NCI-H226 (cell line): ENCODE measurements at regions not wholly inside any gene's neighbourhood (a gene's known extent, or its start where the extent isn't known, plus 50 kb on each side); places are given as distances from the start of the nearest gene placed in this dataset.
"Not testable (repeated sequence)": the region's sequence is repeated elsewhere in the genome, so short reads cannot be mapped to it uniquely, and the experiment has no call there.

Source experiments
- DNase-seq: peaks from one replicate; pipeline ENCODE4 v3.0.0-alpha.2; 2015

DNA sequence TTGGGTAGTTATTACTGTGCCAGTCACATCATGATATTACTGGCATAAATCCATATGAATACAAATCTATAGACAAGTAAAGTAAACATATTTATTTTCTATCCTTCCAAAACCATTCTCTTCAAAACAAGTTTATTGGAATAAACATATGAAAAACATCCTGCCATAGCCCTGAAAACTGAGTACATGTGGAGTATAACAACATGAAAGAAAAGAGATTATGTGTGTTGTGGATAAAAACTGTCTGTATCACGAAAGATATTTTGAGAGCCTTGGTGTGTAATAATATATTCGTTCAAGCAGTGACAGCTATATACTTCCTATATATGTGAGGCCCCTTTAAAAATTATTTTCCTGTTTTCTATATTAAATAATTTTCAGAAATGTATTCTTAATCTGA is 1742.2 kb downstream of the ARAP2 start:
- no peak for DNase-seq

DNA sequence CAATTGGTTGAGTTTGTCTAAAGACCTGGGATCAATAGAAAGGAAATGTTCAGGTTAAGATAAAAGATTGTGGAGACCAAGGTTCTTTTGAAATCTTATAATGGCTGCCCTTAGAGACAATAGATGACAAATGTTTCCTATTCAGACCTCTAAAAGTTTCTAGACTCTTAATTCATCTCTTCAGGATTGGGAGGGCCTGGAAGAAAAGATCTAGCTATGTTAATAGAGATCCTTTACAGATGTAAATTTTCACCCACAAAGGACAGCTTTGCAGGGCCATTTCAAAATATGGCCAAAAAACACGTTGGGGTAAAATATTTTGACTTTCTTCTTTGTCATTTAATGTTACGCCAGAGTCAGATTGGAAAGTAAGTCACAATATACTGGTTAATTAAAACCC is 1739.6 kb downstream of the ARAP2 start:
- not testable (repeated sequence) for DNase-seq

DNA sequence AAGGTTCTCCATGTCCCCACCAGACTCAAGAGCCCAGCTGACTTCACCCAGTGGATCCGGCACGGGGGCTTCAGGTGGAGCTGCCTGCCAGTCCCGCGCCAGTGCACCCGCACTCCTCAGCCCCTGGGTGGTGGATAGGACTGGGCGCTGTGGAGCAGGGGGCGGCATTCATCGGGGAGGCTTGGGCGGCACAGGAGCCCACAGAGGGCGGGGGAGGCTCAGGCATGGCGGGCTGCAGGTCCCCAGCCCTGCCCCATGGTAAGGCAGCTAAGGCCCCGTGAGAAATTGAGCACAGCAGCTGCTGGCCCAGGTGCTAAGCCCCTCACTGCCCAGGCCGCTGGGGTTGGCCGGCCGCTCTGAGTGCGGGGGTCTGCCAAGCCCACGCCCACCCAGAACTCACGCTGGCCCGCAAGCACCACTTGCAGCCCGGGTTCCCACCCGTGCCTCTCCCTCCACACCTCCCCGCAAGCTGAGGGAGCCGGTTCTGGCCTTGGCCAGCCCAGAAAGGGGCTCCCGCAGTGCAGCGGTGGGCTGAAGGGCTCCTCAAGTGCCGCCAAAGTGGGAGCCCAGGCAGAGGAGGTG is 1737.7 kb downstream of the ARAP2 start:
- not testable (repeated sequence) for DNase-seq

DNA sequence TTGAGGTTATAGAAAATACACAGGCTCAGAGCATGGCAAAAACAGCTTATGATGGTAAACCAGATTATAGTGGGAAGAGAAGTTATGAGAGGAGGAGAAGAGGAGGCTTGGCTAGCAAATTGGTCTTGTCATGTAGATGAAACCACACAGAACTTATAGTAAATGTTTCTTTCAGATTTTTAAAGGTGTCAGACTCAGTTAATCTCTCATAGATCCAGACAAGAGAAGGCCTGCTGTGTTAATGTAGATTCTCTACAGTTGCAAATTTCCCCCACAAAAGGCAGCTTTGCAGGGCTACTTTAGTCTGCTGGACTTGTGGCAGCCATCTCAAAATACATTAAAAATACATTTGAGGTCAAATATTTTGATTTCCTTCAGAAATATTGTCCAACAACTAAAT is 1731.7 kb downstream of the ARAP2 start:
- no peak for DNase-seq

DNA sequence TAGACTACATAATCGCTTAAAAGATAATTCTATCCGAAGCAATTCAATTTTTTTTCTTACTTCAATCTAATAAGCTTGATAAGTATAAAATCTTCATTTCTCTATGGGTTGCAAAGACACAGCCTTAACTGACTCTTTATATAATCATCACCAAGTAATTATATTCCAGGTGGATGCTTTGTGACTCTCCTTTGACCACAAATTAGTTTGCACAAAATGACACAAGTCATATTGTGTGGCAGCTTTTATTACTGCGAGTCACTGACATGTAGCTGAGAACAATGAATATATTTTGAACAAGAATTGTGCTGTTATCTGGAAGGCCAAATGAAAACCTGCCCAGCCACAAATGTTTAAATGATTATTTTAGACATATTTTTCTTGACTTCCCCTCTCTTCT is 1727.8 kb downstream of the ARAP2 start:
- DNase-seq, result no peak

DNA sequence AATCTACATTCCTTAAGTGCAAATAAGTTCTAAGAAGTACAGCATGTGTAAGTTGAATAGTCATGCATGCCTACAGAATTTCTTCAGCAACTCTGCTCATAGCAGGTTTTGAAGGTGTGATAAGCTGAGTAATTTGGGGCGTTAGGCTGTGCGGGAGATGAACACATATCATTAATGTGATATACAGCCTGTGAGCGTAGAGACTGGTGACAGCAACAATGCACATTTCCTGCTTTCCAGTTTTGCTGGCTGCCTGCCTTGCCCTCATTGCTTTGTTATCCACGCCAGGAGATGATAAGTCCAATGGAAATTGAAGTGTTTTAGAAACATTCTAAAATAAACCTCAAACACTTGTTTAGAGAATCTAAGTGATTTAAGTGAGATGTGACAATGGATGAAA is 1709.4 kb downstream of the ARAP2 start:
- DNase-seq, result peak; percentile 53

DNA sequence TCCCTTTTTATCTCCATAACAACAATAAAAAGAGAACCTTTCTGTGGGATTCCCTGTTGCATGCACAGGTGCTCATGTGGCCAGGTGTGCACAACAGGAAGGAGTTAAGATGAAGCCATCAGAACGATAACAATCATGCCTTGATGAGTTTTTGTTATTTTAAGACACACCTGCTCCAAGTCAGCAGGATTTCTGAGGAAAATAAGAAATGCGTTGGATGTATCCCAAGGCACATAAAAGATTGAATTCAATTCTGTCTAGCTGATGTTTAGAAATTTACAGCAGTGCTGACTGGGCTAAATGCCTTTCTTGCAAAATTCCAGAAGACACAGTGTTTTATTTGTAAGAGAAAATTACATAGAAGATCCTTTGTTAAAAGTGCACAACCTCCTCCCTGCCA is 1678.2 kb downstream of the ARAP2 start:
- DNase-seq, result no peak

DNA sequence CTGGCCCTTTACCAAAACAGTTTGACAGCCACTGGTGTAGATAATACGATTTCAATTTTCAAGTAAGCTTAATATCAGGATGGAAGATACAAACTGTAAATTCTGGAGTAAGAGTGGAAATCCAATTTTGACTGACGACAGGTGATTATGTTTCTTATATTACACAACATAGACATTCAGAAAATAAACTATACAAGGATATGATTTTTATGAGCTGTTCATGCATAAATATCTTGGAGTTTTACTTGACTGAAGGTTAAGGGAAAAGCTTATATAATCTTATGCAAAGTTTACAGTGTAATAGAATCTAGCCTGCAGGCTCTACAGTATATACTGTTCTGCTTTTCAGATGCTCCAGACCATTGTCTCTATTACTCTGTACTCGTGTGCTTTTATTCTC is 1672.3 kb downstream of the ARAP2 start:
- no peak for DNase-seq

DNA sequence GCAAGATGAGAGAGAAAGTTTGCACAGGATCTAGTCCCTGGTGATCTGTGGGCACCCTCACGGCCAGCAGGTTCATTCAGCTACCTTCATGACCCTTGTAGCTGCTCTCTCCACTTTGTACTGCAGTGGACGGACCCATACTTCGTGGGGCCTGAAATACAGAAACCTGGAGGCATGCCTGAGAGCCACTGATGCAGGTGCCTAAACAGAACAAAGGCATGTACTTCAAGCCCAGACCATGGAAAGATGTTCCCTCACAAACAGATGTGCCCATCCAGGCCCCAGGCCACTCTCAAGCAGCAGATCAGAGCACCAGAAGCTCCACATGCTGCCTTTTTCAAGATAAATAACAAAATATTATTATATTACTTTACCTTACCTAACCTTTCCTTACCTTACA is 1629.0 kb downstream of the ARAP2 start:
- DNase-seq, result no peak

DNA sequence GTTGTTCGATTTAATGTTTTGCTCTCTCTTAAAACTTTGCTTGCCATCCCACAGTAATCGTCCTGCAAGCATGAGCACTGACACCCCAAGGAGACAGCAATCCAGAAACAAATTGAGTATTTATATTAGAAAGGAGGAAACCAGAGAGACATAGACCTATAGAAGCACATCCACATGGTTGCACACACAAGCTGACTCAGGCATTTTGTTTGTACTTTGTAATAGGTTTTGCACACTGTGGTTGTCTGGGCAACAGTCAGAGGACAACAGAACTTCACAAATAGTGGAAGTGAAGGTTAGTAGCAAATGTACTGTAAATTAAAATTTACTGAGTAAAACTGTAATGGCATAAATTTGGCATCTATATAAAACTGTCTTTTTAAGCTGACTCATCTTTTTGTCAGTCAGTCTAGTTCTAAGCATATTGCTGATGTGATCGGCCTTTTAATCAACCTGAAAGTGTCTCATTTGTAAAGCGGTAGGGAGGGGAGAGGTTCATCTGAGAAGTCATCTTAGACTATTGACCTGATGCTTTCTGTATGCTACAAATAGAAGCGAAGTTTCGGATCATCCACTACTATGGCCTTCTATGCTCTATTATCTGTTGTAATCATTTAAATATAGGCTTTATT is 1624.7 kb downstream of the ARAP2 start:
- DNase-seq, result peak; percentile 28

DNA sequence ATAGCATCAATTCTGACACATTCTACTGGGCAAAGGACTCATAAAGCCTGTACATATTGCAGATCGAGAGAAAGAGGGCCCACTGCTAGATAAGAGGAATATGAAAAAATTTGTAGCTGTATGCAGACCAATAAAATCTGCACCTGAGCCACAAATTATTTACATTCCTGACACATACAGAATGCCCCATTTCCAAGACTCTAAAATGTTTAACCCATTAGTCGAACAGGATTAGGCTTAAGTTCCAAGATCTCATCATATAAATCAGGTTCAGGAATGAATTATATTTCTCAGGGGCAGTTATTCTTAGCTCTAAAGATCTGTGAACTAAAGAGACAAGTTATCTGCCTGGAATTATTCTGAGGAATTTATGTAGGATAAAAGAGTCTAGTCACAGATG is 1615.8 kb downstream of the ARAP2 start:
- no peak for DNase-seq

DNA sequence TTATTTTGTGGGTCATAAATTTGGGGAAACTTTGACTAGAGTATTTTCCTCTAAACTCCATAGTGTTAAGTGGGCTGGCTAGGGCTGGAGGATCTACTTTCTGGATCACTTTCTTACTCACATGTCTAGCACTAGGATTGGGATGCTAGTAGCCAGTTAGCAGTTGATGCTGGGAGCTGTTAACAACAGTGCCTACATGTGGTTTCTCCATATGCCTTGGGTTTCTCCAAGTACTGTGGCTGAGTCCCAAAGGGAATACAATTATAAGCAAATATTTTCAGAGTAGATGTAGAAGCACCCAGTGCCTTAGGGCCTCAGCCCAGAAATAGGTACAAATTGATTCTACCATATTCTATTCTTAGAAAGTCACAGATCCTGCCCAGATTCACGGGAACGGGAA is 1614.9 kb downstream of the ARAP2 start:
- no peak for DNase-seq

DNA sequence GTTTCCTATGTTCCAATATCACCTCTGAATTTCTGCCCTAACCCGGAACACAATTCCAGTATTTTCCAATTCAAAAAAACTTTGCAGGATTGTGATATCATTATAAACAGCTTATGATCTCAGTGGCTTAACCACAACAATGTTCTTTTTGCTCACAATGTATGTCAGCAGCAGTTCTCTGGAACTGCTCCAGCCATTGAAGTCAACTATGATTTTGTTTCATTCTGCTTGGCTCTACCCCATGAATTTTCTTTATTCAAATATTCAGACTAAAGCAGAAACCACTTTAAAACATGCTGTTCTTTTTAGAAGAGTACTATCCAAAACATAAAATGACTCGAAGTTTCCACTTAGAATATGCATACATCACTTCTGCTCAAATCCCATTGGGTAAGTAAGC is 1611.1 kb downstream of the ARAP2 start:
- DNase-seq, result peak; percentile 34

DNA sequence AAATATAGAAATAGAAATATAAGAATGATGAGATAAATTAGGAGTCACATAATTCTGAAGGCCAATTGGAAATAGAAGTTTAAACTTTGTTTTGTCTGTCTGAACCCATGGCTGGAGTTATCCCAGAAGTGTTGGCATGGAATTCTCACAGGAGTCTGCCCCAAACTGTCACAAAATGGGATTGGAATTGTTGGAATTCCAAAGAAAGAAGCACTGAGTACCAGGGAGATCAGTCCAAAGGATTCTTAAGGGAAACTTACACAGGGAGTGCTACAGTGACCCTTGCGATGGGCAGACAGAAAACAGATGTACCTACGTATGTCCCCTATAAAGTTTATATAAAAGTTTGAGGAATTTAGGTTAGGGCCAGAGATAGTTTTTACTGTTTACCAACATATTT is 1607.7 kb downstream of the ARAP2 start:
- no peak for DNase-seq

DNA sequence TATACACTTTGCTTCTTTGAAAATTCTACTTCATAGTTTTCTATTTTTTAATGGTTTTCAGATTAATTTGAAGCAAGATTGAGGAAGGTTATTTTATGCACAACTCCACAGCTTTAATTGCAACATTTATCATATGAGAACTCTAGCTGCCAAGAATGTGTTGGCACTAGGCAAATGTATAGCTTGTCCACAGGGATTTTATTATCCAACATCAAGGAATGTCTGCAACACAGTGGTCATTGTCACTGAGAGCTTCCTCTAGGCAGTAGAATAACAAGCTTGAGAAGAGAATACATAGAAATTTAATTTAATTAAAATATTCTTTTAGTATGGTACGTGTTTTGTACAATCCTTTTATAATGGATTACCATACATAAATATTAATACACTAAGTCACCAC is 1600.8 kb downstream of the ARAP2 start:
- no peak for DNase-seq

DNA sequence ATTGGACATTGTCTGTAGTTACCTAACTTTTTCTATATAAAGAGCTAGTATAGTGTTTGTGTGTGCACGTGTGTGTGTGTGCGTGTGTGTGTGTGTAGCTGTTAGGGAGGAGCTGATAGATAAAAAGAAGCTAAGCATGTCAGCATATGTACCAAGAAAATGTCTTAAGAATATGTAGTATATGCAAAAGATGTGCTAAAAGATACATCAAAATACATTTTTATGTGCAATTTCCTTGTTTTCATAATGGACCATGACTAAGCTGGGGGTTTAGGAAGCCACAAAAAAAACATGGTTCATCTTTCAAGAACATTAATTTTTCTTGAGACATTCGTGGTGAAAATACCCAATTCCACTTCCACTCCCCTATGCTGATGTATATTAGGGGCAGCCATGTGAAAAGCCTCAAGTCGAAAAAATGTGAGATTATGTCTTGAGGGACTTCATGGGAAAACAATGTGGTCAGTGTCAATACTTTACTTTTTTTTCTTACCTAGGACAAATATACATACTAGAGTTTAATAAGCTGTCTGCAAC is 1599.7 kb downstream of the ARAP2 start:
- DNase-seq, result no peak

DNA sequence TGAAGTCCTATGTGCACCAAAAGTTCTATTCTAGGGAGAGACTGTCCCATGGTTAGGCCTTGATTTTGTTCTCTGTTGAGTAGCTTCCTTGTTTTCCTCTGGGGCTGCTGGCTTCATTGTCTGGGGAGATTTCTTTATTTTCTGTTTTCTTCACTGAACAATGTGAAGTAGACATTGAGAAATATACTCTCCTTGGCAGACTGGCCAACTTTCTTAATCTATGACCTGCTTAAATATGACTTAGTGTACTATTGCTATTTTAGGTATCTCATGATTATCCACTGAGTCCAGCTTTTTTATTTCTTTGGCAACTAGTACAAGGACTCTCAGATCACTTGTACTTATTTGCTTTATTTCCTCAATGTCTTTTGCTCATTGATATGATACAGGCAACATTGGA is 1594.6 kb downstream of the ARAP2 start:
- no peak for DNase-seq

DNA sequence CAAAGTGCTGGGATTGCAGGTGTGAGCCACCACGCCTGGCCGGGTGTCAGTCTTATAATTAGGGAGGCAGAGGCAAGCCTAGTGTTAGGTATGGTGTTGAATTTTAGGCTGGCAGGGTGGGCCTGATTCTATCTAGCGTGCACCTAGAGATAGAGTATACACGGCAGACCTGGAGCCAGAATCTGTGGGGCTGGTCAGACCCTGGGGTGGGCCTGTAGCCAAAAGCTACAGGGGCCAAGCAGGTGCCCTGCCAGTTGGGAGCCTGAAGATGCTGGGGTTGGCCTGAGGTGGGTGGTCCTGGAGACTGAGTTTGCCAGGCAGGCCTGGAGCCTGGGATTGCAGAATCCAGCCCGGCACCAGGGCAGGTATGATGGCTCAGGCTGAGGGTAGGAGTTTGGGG is 1580.3 kb downstream of the ARAP2 start:
- DNase-seq, result no peak

DNA sequence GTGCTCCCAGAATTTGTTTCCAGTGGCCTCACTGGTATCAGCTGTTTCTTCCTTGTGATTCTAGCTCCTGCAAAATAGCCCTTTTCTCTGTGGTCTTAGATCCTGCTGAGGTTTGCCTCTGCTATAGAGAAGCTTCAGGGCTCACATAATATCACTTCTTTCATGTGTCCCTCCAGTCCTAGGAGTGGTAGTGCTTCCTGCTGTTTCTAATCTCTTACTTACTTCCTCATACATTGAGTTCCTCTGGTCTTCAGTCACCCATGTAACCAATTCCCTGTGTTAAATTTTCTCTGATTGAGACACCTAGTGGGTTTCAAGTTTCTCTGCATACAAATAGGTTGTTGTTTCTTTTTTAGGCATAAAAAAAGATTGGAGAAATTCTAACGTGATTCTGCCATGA is 1567.9 kb downstream of the ARAP2 start:
- DNase-seq, result peak; percentile 9

DNA sequence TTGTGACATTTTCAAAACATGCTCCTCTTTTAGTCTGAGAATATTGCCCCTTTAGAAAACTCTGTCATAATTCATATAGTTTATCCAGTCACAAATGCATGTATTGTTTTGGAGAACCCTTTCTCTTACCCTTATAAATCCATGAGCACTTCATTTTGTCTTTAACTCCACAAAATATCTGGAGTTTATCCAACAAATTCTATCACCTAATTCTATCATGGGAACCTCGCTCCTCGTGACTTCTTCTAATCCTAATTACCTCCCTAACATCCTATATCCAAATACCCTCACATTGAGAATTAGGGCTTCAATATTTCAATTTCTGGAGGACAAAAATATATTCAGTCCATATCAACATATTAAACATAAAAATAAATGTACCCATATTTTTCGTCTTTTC is 1565.9 kb downstream of the ARAP2 start:
- DNase-seq, result no peak

DNA sequence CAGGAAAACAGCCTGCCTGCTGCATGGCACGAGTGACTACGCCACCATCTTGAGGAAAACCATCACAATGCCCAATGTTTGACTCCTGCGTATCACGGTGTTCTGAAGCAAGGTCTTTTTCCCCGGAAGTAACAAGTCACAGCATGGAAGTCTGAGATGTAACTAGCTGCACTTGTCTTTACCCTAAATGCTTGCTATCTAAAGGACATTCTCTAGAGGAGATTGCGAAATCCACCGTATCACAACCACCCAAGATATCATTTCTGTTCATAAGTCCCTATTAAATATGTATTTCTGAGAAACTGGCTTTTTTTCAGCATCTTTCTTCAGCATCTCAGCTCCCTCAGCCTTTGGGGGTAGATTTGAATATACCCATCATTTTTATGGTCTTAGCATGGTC is 1565.1 kb downstream of the ARAP2 start:
- DNase-seq, result no peak

DNA sequence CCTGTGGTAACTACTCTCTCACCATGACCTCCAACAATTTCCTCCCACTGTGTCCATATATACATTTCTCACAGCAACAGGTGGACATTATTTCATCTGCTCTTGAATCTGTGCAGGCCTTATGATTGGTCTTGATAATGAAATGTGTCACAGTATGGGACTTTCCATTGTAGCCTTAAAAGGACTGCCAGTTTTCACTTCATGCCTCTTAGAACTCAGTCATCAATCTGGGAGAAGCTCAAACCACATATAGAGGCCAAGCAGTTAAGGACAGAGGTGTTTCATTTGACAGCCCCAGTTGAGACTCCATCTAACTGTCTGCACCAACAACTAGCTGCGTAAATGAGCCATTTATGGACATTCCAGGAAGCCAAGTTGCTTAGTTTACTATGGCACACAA is 1534.8 kb downstream of the ARAP2 start:
- no peak for DNase-seq

DNA sequence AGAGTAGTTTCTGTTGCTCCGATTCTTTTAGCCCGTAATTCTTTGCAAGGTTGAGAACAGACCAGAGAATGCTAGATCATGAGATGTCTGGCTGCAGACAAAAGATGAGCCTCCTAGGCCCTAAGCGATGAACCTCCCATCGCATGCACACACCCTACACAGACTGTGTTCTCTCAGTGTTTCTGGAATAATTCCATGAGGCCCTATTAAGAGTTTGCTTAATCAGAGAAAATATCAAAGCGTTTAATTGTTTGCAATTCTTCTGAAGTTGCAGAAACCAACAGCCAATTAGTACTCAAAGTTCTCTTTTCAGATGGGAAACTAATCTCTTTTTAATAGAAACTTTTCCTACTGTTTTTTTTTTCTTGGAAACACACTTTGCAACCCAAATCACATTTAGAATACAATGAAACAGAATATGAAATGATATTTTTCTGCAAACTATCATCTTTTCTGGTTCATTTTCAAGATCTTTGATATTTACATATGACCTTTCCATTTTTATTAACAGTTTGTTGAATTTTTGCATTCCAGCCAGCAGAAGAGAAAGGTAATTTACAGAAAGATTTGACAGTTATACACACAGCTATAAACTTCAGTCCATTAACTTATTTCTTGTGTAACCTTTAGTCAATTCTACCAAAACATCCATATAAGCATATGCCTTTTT is 1525.6 kb downstream of the ARAP2 start:
- DNase-seq, result no peak

DNA sequence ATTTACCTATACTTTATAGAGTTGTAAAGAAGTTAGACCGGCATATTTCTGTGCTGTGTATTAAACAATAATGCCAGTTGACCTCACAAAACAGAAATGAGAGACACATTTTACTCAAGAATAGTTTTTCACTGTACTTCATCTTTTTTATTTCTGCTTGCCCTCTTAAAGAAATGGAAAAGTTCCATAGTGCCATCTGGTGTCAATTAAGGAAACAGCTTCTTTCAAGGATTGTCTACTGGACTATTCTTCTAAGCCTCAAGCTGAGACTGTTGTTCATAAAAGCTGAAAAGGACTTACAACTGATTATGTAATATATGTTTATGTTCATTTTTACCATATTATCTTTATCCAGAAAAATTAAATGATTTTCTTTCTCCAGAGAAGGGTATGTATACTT is 1523.7 kb downstream of the ARAP2 start:
- DNase-seq, result no peak

DNA sequence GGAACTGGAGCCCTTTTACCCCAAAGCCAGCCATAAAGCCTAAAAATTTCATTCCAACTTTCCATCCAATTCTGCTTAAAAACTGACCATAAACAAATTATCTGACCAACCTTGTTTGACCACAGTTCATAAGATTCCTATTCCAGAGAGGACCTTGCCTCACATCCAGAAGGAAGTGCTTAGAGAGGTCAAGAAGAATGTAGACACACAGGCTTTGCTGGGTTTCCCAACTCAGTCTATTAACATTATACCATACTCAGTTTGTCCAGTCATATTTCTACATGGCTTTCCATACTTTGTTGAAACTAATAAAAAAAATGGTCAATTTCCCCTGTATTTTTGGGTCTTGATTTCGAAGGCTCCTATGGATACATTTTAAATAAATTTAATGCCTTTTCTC is 1522.5 kb downstream of the ARAP2 start:
- no peak for DNase-seq
